PC-9 (cell line): ENCODE measurements at regions not wholly inside any gene's neighbourhood (a gene's known extent, or its start where the extent isn't known, plus 50 kb on each side); places are given as distances from the start of the nearest gene placed in this dataset.

Experiments
- EZH2 ChIP-seq: fragments of 200-600 bp; sonication (generic); IDR thresholded peaks from 2 replicates; pipeline ENCODE4 v1.8.0; 2017; ENCODE audit warnings: antibody characterized with exemption, low read depth
- TF ChIP-seq, protein P1 (sequence below): fragments of 200-600 bp; sonication (generic); conservative IDR thresholded peaks from 2 replicates; pipeline ENCODE4 v1.6.1; 2017; ENCODE audit warnings: mixed run types, antibody characterized with exemption, mild to moderate bottlenecking, moderate library complexity

DNA sequence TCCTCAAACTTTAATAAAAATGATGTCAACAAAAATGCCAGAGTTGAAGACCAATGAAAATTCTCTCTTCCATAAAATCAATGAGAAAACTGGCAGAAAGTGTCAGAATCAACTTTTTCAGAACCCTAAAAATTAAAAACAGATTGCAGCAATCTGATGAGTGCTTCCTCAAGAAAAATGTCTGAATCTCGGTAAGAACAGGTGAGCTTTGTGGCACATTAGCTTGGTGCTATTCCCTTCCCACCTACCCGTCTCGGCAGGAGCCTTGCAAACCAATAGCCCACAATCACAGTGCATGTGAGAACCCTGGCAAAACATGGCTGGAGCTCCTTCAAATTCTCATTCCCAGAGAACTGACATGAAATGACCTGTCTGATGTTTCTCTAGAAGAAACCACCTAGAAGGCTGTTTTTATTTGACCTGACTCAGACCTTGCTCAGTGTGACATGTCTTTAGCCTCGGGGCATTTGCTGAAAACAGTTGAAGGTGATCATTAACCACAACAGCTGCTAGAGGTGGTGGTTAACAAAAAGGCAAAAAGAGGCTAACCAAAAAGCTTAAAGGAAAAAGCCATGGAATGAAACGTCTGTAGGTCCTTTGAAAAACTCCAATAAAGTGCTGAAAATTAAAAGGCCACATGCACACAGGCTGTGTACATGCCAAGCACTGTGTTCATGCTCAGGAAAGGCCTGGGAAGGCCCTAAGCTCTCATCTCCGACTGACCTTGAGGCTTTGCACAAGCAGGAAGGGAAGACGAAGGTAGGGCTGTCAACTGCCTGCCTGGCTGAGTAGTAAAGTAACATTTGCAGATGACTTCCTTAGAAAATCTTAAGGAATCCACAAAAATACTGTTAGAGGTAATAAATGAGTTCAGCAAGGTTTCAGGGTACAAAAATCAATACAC lies 253.0 kb upstream of the NSMCE3 start:
- TF ChIP-seq, protein P1, sequence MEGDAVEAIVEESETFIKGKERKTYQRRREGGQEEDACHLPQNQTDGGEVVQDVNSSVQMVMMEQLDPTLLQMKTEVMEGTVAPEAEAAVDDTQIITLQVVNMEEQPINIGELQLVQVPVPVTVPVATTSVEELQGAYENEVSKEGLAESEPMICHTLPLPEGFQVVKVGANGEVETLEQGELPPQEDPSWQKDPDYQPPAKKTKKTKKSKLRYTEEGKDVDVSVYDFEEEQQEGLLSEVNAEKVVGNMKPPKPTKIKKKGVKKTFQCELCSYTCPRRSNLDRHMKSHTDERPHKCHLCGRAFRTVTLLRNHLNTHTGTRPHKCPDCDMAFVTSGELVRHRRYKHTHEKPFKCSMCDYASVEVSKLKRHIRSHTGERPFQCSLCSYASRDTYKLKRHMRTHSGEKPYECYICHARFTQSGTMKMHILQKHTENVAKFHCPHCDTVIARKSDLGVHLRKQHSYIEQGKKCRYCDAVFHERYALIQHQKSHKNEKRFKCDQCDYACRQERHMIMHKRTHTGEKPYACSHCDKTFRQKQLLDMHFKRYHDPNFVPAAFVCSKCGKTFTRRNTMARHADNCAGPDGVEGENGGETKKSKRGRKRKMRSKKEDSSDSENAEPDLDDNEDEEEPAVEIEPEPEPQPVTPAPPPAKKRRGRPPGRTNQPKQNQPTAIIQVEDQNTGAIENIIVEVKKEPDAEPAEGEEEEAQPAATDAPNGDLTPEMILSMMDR = no peak
- no peak for TF ChIP-seq EZH2
